SK-N-SH (cell line): ENCODE measurements at regions not wholly inside any gene's neighbourhood (a gene's known extent, or its start where the extent isn't known, plus 50 kb on each side); places are given as distances from the start of the nearest gene placed in this dataset.

ENCODE experiments used
- CTCF ChIA-PET: fragments of 300-600, 350-600 bp; formaldehyde crosslinking; extraction: SDS; loops from one replicate; lab custom pipeline; 2021; lab: Yijun Ruan, JAX
- POLR2A ChIA-PET: fragments of 350-600 bp; sonication (Branson Sonifier 250); formaldehyde crosslinking; extraction: SDS; loops from one replicate; lab custom pipeline; 2020; ENCODE audit warnings: antibody characterized with exemption, inconsistent platforms; lab: Yijun Ruan, JAX
- DNase-seq: peaks from one replicate; pipeline ENCODE4 v3.0.0; 2012
- H2AFZ ChIP-seq: fragments of 200-600 bp; sonication (generic); 2 replicates; pipeline ENCODE4 v1.8.1; 2016; ENCODE audit warnings: antibody characterized with exemption, mild to moderate bottlenecking, low read depth
- H3F3A ChIP-seq: fragments of 200-600 bp; sonication (generic); replicated peaks from 2 replicates; pipeline ENCODE3; 2016; ENCODE audit warnings: antibody characterized with exemption, mild to moderate bottlenecking; ENCODE audit not compliant: insufficient read depth
- H3K27ac ChIP-seq, 2 experiments: fragments of 200-500 bp in 1 of 2; fragments of 200-600 bp in 1 of 2; sonication (Bioruptor generic) in 1 of 2; sonication (generic), shearing (Covaris generic) in 1 of 2; 2 replicates each; pipeline versions ENCODE4 v1.5.1 to v1.6.1; 2014 to 2016; ENCODE audit warnings: low read depth in 2 of 2, inconsistent platforms in 1 of 2, low read length in 1 of 2, mild to moderate bottlenecking in 1 of 2, mixed read lengths in 1 of 2
- H3K27me3 ChIP-seq: fragments of 200-600 bp; sonication (generic), shearing (Covaris generic); 2 replicates; pipeline ENCODE4 v1.6.1; 2016; ENCODE audit warnings: mixed run types; ENCODE audit not compliant: insufficient read depth
- H3K36me3 ChIP-seq, 2 experiments: fragments of 200-500 bp in 1 of 2; fragments of 200-600 bp in 1 of 2; sonication (Bioruptor generic) in 1 of 2; sonication (generic) in 1 of 2; replicated peaks in 1 of 2; 2 replicates each; pipeline versions ENCODE3 to v1.5.1; 2014 to 2016; ENCODE audit warnings: low read length in 1 of 2, mild to moderate bottlenecking in 1 of 2; ENCODE audit not compliant: insufficient read depth in 2 of 2, control insufficient read depth in 1 of 2
- H3K4me1 ChIP-seq, 2 experiments: fragments of 200-500 bp in 1 of 2; fragments of 200-600 bp in 1 of 2; sonication (Bioruptor generic) in 1 of 2; sonication (generic), shearing (Covaris generic) in 1 of 2; 2 replicates each; pipeline versions ENCODE4 v1.5.1 to v1.6.1; 2014 to 2016; ENCODE audit warnings: low read depth in 1 of 2, low read length in 1 of 2, mixed run types in 1 of 2; ENCODE audit not compliant: insufficient read depth in 2 of 2, control insufficient read depth in 1 of 2
- H3K4me2 ChIP-seq: fragments of 200-600 bp; sonication (generic), shearing (Covaris generic); 2 replicates; pipeline ENCODE4 v1.6.1; 2017; ENCODE audit warnings: mixed run types
- H3K4me3 ChIP-seq, 2 experiments: fragments of 200-500 bp in 1 of 2; fragments of 200-600 bp in 1 of 2; sonication (Bioruptor generic) in 1 of 2; sonication (generic), shearing (Covaris generic) in 1 of 2; 2 replicates each; pipeline versions ENCODE4 v1.5.1 to v1.8.1; 2014 to 2016; ENCODE audit warnings: low read depth in 2 of 2, inconsistent platforms in 1 of 2, low read length in 1 of 2, mild to moderate bottlenecking in 1 of 2, mixed read lengths in 1 of 2, moderate library complexity in 1 of 2
- H3K79me2 ChIP-seq: fragments of 200-600 bp; sonication (generic); 2 replicates; pipeline ENCODE4 v1.8.1; 2017; ENCODE audit warnings: mild to moderate bottlenecking; ENCODE audit not compliant: insufficient read depth
- H3K9ac ChIP-seq: fragments of 200-600 bp; sonication (generic); 2 replicates; pipeline ENCODE4 v1.6.1; 2017; ENCODE audit warnings: mixed run types
- H3K9me2 ChIP-seq: fragments of 200-600 bp; sonication (generic); 2 replicates; pipeline ENCODE4 v1.6.1; 2017; ENCODE audit warnings: mixed run types
- H3K9me3 ChIP-seq: fragments of 200-600 bp; sonication (generic); 2 replicates; pipeline ENCODE4 v1.6.1; 2017; ENCODE audit warnings: mixed run types, mild to moderate bottlenecking, moderate library complexity
- H4K20me1 ChIP-seq: fragments of 200-600 bp; sonication (generic); 2 replicates; pipeline ENCODE4 v1.6.1; 2017; ENCODE audit warnings: mild to moderate bottlenecking, mixed run types; ENCODE audit not compliant: insufficient read depth
- CHD2 ChIP-seq: fragments of 150-350 bp; IDR thresholded peaks from 2 replicates; pipeline ENCODE4 v1.6.1; 2018; ENCODE audit warnings: low read length; ENCODE audit not compliant: partially characterized antibody
- ELF1 ChIP-seq: IDR thresholded peaks from 2 replicates; pipeline ENCODE4 v1.4.0; 2012
- EP300 ChIP-seq, 2 experiments: IDR thresholded peaks; 2 replicates each; pipeline versions ENCODE4 v1.4.0 to v1.6.1; 2012; ENCODE audit warnings: borderline replicate concordance in 1 of 2, low read depth in 1 of 2, low read length in 1 of 2
- EZH2phosphoT487 ChIP-seq: fragments of 200-600 bp; sonication (generic); IDR thresholded peaks from 2 replicates; pipeline ENCODE4 v1.6.1; 2017; ENCODE audit warnings: low read depth, mixed run types, mild to moderate bottlenecking, antibody characterized with exemption, moderate library complexity, borderline replicate concordance
- FOSL2 ChIP-seq: IDR thresholded peaks from 2 replicates; pipeline ENCODE4 v1.4.0; 2012; ENCODE audit warnings: low read depth, mild to moderate bottlenecking, moderate library complexity, borderline replicate concordance
- FOXJ3 ChIP-seq: sonication (generic); formaldehyde crosslinking; IDR thresholded peaks from 2 replicates; pipeline ENCODE4 v1.5.1; 2020; ENCODE audit warnings: mild to moderate bottlenecking, missing genetic modification reagents
- FOXM1 ChIP-seq: IDR thresholded peaks from 2 replicates; pipeline ENCODE4 v1.4.0; 2012; ENCODE audit warnings: low read depth, mild to moderate bottlenecking
- GABPA ChIP-seq: IDR thresholded peaks from 2 replicates; pipeline ENCODE4 v1.4.0; 2012; ENCODE audit warnings: low read depth, mild to moderate bottlenecking
- GATA2 ChIP-seq: sonication (generic); formaldehyde crosslinking; IDR thresholded peaks from 2 replicates; pipeline ENCODE4 v1.5.0; 2020; ENCODE audit warnings: mild to moderate bottlenecking, missing genetic modification reagents
- MAX ChIP-seq: IDR thresholded peaks from 2 replicates; pipeline ENCODE4 v1.4.0; 2012; ENCODE audit warnings: low read depth
- MEF2A ChIP-seq: IDR thresholded peaks from 2 replicates; pipeline ENCODE4 v1.4.0; 2012; ENCODE audit warnings: low read depth, borderline replicate concordance
- RAD21 ChIP-seq: IDR thresholded peaks from 2 replicates; pipeline ENCODE4 v1.6.1; 2012; ENCODE audit warnings: mild to moderate bottlenecking, low read length
- RCOR1 ChIP-seq: fragments of 150-350 bp; IDR thresholded peaks from 2 replicates; pipeline ENCODE4 v1.6.1; 2017; ENCODE audit warnings: antibody characterized with exemption, low read length
- RFX5 ChIP-seq: IDR thresholded peaks from 2 replicates; pipeline ENCODE4 v1.6.1; 2012; ENCODE audit warnings: mild to moderate bottlenecking, improper control_type of control experiment, low read length
- TCF12 ChIP-seq: IDR thresholded peaks from 2 replicates; pipeline ENCODE4 v1.4.0; 2012
- YY1 ChIP-seq: IDR thresholded peaks from 2 replicates; pipeline ENCODE4 v1.4.0; 2012; ENCODE audit warnings: low read depth, mild to moderate bottlenecking
- whole genome bisulfite sequencing: methylation state at CpG from one replicate; pipeline ENCODE4 v1.1.6; 2017; ENCODE audit warnings: low lambda C conversion rate; 5-methylcytosine and 5-hydroxymethylcytosine counted together
- TF ChIP-seq, protein P1 (sequence below): fragments of 150-350 bp; IDR thresholded peaks from 2 replicates; pipeline ENCODE4 v1.6.1; 2016; ENCODE audit warnings: mild to moderate bottlenecking, low read depth, low read length
- TF ChIP-seq, protein P2 (sequence below): IDR thresholded peaks from 2 replicates; pipeline ENCODE4 v1.4.0; 2012; ENCODE audit warnings: low read depth, borderline replicate concordance
- TF ChIP-seq, protein P3 (sequence below): IDR thresholded peaks from 2 replicates; pipeline ENCODE4 v1.4.0; 2012; ENCODE audit warnings: low read depth, borderline replicate concordance

DNA sequence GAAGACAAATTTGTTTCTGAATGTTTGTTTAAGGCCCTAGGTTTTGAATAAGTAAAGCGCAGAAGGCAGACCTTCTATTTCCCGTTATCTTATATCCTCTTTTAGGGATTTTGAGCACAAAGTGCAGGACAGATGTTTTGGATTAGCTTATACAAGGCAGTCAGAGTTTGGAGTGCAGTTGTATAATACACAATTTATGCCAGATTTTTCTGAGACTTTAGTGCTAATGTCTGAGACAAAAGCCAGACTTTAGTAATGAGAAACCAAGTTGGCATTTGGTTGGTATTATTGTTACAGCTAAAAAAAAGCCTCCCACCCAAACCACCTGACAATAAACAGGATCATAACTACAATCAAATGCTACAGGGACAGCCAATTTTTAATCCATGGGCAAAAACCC lies 309.9 kb upstream of the SATB1 start (continued):
- TF ChIP-seq, protein P1, sequence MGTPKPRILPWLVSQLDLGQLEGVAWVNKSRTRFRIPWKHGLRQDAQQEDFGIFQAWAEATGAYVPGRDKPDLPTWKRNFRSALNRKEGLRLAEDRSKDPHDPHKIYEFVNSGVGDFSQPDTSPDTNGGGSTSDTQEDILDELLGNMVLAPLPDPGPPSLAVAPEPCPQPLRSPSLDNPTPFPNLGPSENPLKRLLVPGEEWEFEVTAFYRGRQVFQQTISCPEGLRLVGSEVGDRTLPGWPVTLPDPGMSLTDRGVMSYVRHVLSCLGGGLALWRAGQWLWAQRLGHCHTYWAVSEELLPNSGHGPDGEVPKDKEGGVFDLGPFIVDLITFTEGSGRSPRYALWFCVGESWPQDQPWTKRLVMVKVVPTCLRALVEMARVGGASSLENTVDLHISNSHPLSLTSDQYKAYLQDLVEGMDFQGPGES = no peak
- TF ChIP-seq GATA2 = peak; percentile 40
- TF ChIP-seq CHD2 = no peak
- TF ChIP-seq FOXJ3 (CRISPR knock-in tag) = no peak
- TF ChIP-seq ELF1 = no peak
- no peak for TF ChIP-seq GABPA
- peak; percentile 86 for TF ChIP-seq RCOR1
- TF ChIP-seq, protein P2, sequence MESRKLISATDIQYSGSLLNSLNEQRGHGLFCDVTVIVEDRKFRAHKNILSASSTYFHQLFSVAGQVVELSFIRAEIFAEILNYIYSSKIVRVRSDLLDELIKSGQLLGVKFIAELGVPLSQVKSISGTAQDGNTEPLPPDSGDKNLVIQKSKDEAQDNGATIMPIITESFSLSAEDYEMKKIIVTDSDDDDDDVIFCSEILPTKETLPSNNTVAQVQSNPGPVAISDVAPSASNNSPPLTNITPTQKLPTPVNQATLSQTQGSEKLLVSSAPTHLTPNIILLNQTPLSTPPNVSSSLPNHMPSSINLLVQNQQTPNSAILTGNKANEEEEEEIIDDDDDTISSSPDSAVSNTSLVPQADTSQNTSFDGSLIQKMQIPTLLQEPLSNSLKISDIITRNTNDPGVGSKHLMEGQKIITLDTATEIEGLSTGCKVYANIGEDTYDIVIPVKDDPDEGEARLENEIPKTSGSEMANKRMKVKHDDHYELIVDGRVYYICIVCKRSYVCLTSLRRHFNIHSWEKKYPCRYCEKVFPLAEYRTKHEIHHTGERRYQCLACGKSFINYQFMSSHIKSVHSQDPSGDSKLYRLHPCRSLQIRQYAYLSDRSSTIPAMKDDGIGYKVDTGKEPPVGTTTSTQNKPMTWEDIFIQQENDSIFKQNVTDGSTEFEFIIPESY = no peak
- no peak for TF ChIP-seq YY1
- TF ChIP-seq RAD21 = peak; percentile 27
- TF ChIP-seq EZH2phosphoT487 = no peak
- TF ChIP-seq EP300 (IDR thresholded peaks at IDR 0.05; ENCODE audit: borderline replicate concordance in 1 of 2, low read depth in 1 of 2, low read length in 1 of 2) = peak in 1 of 2 experiments; percentile 80; a peak in 2 of 4 replicates
- no peak for TF ChIP-seq FOXM1
- TF ChIP-seq MEF2A = no peak
- no peak for TF ChIP-seq MAX
- peak; percentile 22; the same call in 1 of the 2 replicates for TF ChIP-seq TCF12
- TF ChIP-seq FOSL2 = no peak
- TF ChIP-seq, all 33 proteins: peak for 5

DNA sequence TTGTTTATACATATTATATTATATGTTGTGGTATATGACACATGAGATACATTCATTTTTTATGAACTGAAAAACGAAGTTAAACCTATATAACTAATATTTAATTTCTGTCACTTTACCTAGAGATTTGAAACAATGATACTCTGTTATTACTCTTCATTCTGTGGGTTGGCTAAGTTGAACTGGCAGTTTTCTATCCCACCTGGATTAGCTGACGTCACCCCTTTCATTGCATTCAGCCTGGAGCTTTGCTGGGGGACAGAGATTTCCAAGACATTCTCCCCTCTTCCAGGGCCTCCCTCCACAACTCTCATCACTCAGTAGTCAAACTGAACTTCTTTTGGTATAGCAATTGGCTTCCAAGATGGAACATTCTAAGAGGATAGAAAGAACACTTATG lies 309.2 kb upstream of the SATB1 start:
- Histone ChIP-seq H3K79me2 (no peaks in the 10 kb centered on the region), H3K36me3 (no peaks in the 10 kb centered on the region), H2AFZ (no peak overlapping the region), H3F3A (no peaks in the 10 kb centered on the region), H4K20me1 (no peaks in the 10 kb centered on the region), H3K4me2 (no peak overlapping the region), H3K9me3 (no peaks in the 10 kb centered on the region), H3K4me3 (no peak overlapping the region), H3K9ac (no peak overlapping the region), H3K27ac (no peak overlapping the region), H3K27me3 (no peaks in the 10 kb centered on the region), H3K9me2 (no peaks in the 10 kb centered on the region), H3K4me1 (peaks cover 0 to 7% of the 10 kb centered on the region in 2 experiments; a peak in 2 of 4 replicates)
- TF ChIP-seq, protein P3, sequence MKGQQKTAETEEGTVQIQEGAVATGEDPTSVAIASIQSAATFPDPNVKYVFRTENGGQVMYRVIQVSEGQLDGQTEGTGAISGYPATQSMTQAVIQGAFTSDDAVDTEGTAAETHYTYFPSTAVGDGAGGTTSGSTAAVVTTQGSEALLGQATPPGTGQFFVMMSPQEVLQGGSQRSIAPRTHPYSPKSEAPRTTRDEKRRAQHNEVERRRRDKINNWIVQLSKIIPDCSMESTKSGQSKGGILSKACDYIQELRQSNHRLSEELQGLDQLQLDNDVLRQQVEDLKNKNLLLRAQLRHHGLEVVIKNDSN = no peak
- TF ChIP-seq RFX5 = no peak
- TF ChIP-seq YY1 = no peak
- no peak for DNase-seq
- ChIA-PET POLR2A (no interaction called here), CTCF (interaction anchor here (0.8 kb wide), 1 partner anchor 9 kb away, joined by 3 read pairs; no protein-coding TSS in a partner anchor)
- WGBS = 20% methylated on average over 2 of the region's 2 CpGs
